GM18498 (cell line): ENCODE measurements at regions not wholly inside any gene's neighbourhood (a gene's known extent, or its start where the extent isn't known, plus 50 kb on each side); places are given as distances from the start of the nearest gene placed in this dataset.
"Not testable (repeated sequence)": the region's sequence is repeated elsewhere in the genome, so short reads cannot be mapped to it uniquely, and the experiment has no call there.

ENCODE experiments used
- ATAC-seq: cut with Tn5 transposase; IDR thresholded peaks from one replicate; pipeline ENCODE4 v1.9.1; 2021; ENCODE audit warnings: mild to moderate bottlenecking, moderate library complexity; ENCODE audit not compliant: unreplicated experiment

- not testable (repeated sequence) for ATAC-seq
These were observed 487.8 kb upstream of the TMEFF2 start for GRCh38 chr2:192682511-192682910.

GRCh38 chr2:192675681-192676080 is 480.9 kb upstream of the TMEFF2 start:
- ATAC-seq = no peak

GRCh38 chr2:192669505-192670091 is 474.9 kb upstream of the TMEFF2 start:
- no peak for ATAC-seq

GRCh38 chr2:192660555-192660954 is 465.8 kb upstream of the TMEFF2 start:
- not testable (repeated sequence) for ATAC-seq

- no peak for ATAC-seq
These were observed 462.6 kb upstream of the TMEFF2 start for GRCh38 chr2:192657362-192657761.

- ATAC-seq = no peak
These were observed 461.2 kb upstream of the TMEFF2 start for GRCh38 chr2:192655916-192656315.

GRCh38 chr2:192645811-192646598 is 451.3 kb upstream of the TMEFF2 start:
- no peak for ATAC-seq

GRCh38 chr2:192634557-192634956 is 439.8 kb upstream of the TMEFF2 start:
- no peak for ATAC-seq

GRCh38 chr2:192628017-192628416 is 433.3 kb upstream of the TMEFF2 start:
- ATAC-seq = no peak

GRCh38 chr2:192615105-192615504 is 420.4 kb upstream of the TMEFF2 start:
- no peak for ATAC-seq

GRCh38 chr2:192604295-192604694 is 409.6 kb upstream of the TMEFF2 start:
- ATAC-seq = no peak

- ATAC-seq = not testable (repeated sequence)
These were observed 403.9 kb upstream of the TMEFF2 start for GRCh38 chr2:192598649-192599048.

- no peak for ATAC-seq
These were observed 398.8 kb upstream of the TMEFF2 start for GRCh38 chr2:192593561-192593960.

- ATAC-seq = no peak
These were observed 396.9 kb upstream of the TMEFF2 start for GRCh38 chr2:192591617-192592016.

- no peak for ATAC-seq
These were observed 390.7 kb upstream of the TMEFF2 start for GRCh38 chr2:192585418-192585817.

GRCh38 chr2:192584976-192585375 is 390.2 kb upstream of the TMEFF2 start:
- ATAC-seq = no peak

- no peak for ATAC-seq
These were observed 385.4 kb upstream of the TMEFF2 start for GRCh38 chr2:192579965-192580700.

GRCh38 chr2:192578780-192579179 is 384.0 kb upstream of the TMEFF2 start:
- ATAC-seq = no peak

GRCh38 chr2:192577706-192578105 is 383.0 kb upstream of the TMEFF2 start:
- ATAC-seq = no peak

- no peak for ATAC-seq
These were observed 379.8 kb upstream of the TMEFF2 start for GRCh38 chr2:192574552-192574951.

- ATAC-seq = no peak
These were observed 376.9 kb upstream of the TMEFF2 start for GRCh38 chr2:192571636-192572035.

GRCh38 chr2:192570788-192571187 is 376.1 kb upstream of the TMEFF2 start:
- ATAC-seq = no peak
